Endothelial cell of umbilical vein (primary cell): ENCODE measurements at regions not wholly inside any gene's neighbourhood (a gene's known extent, or its start where the extent isn't known, plus 50 kb on each side); places are given as distances from the start of the nearest gene placed in this dataset.

Experiments
- BruUV-seq: library from RNA; stranded (reverse); fragments of 400-500 nt; replicated peaks from 2 replicates; lab custom pipeline; 2021; lab: Mats Ljungman, UMichigan
- CTCF ChIA-PET: fragments of 300-600, 350-600 bp; sonication (Branson Sonifier 250); formaldehyde crosslinking; loops from one replicate; lab custom pipeline; 2021; ENCODE audit warnings: antibody characterized with exemption, inconsistent platforms; lab: Charles Lee
- POLR2A ChIA-PET: fragments of 300-600, 350-600 bp; sonication (Branson Sonifier 250); formaldehyde crosslinking; loops from one replicate; lab custom pipeline; 2021; ENCODE audit warnings: antibody characterized with exemption, inconsistent platforms; lab: Charles Lee
- DNase-seq: peaks from one replicate; pipeline ENCODE4 v3.0.0-alpha.2; 2011; ENCODE audit warnings: low read depth, low spot score
- FAIRE-seq: peaks from 2 replicates; lab custom pipeline; 2011; peaks lifted over from hg19 to GRCh38; lab: Jason Lieb, UNC
- H2AFZ ChIP-seq: 2 replicates; pipeline ENCODE4 v1.6.0; 2012; ENCODE audit warnings: low read depth, low read length, control low read depth, inconsistent platforms
- H3K27ac ChIP-seq: 2 replicates; pipeline ENCODE4 v1.5.1; 2011; ENCODE audit warnings: low read depth, mild to moderate bottlenecking, control low read depth, low read length, moderate library complexity; ENCODE audit not compliant: insufficient read depth
- H3K27me3 ChIP-seq, 2 experiments: 2 replicates each; pipeline versions ENCODE4 v1.6.0 to v1.6.1; 2011; ENCODE audit warnings: low read length in 2 of 2, mixed read lengths in 1 of 2; ENCODE audit not compliant: control insufficient read depth in 2 of 2, insufficient read depth in 2 of 2
- H3K36me3 ChIP-seq, 2 experiments: 2 replicates in 1 of 2; 3 replicates in 1 of 2; pipeline ENCODE4 v1.5.1; 2011; ENCODE audit warnings: low read length in 2 of 2, mild to moderate bottlenecking in 1 of 2, moderate library complexity in 1 of 2; ENCODE audit not compliant: control insufficient read depth in 2 of 2, insufficient read depth in 2 of 2; ENCODE audit errors: extremely low read depth in 1 of 2
- H3K4me1 ChIP-seq: 3 replicates; pipeline ENCODE4 v1.5.1; 2011; ENCODE audit warnings: mild to moderate bottlenecking, low read length; ENCODE audit not compliant: control insufficient read depth, insufficient read depth; ENCODE audit errors: extremely low read depth
- H3K4me2 ChIP-seq: 2 replicates; pipeline ENCODE4 v1.6.1; 2011; ENCODE audit warnings: low read length, control low read depth, mixed read lengths; ENCODE audit not compliant: insufficient read depth
- H3K4me3 ChIP-seq, 3 experiments: fragments of 200-600 bp in 1 of 3; sonication (generic), shearing (Covaris generic) in 1 of 3; replicated peaks in 1 of 3; 2 replicates each; pipeline ENCODE4 v1.5.1; 2011 to 2016; ENCODE audit warnings: control low read depth in 3 of 3, low read length in 3 of 3, mild to moderate bottlenecking in 2 of 3, inconsistent platforms in 1 of 3, low read depth in 1 of 3, moderate library complexity in 1 of 3; ENCODE audit not compliant: insufficient read depth in 1 of 3
- H3K79me2 ChIP-seq: 2 replicates; pipeline ENCODE4 v1.6.0; 2012; ENCODE audit warnings: low read length, inconsistent platforms; ENCODE audit not compliant: control insufficient read depth, insufficient read depth
- H3K9ac ChIP-seq: replicated peaks from 2 replicates; pipeline ENCODE3; 2011; ENCODE audit warnings: low read length, control low read depth; ENCODE audit not compliant: insufficient read depth; ENCODE audit errors: extremely low read depth
- H3K9me1 ChIP-seq: replicated peaks from 3 replicates; pipeline ENCODE4 v1.6.0; 2011; ENCODE audit warnings: mild to moderate bottlenecking, low read length; ENCODE audit not compliant: control insufficient read depth, insufficient read depth; ENCODE audit errors: extremely low read depth
- H3K9me3 ChIP-seq: replicated peaks from 2 replicates; pipeline ENCODE4 v1.5.1; 2012; ENCODE audit warnings: low read length, inconsistent platforms; ENCODE audit not compliant: control insufficient read depth, insufficient read depth
- H4K20me1 ChIP-seq: replicated peaks from 2 replicates; pipeline ENCODE3; 2011; ENCODE audit warnings: mild to moderate bottlenecking, low read length; ENCODE audit not compliant: control insufficient read depth, insufficient read depth; ENCODE audit errors: extremely low read depth
- CTCF ChIP-seq, 2 donors: IDR thresholded peaks; 1 replicate in 1 of 2; 2 replicates in 1 of 2; pipeline ENCODE4 v1.5.1; 2011; ENCODE audit warnings: low read length in 2 of 2, mild to moderate bottlenecking in 2 of 2, moderate library complexity in 2 of 2, control low read depth in 1 of 2, inconsistent platforms in 1 of 2, low read depth in 1 of 2; ENCODE audit not compliant: insufficient read depth in 1 of 2; ENCODE audit errors: extremely low read depth in 1 of 2
- EZH2 ChIP-seq: IDR thresholded peaks from 2 replicates; pipeline ENCODE4 v1.6.1; 2012; ENCODE audit warnings: borderline replicate concordance, low read depth, mild to moderate bottlenecking, moderate library complexity, low read length, inconsistent platforms; ENCODE audit not compliant: severe bottlenecking
- FOS ChIP-seq: IDR thresholded peaks from 2 replicates; pipeline ENCODE4 v1.6.1; 2011; ENCODE audit warnings: mild to moderate bottlenecking, low read length, moderate library complexity, borderline replicate concordance; ENCODE audit not compliant: insufficient read depth
- GATA2 ChIP-seq: IDR thresholded peaks from 2 replicates; pipeline ENCODE4 v1.7.0; 2011; ENCODE audit warnings: low read depth, mild to moderate bottlenecking, moderate library complexity, mixed read lengths, low read length; ENCODE audit not compliant: insufficient read length, insufficient read depth
- JUN ChIP-seq: IDR thresholded peaks from 2 replicates; pipeline ENCODE4 v1.6.1; 2011; ENCODE audit warnings: borderline replicate concordance, low read depth; ENCODE audit not compliant: insufficient read length, insufficient read depth
- MAX ChIP-seq: IDR thresholded peaks from 2 replicates; pipeline ENCODE4 v1.6.1; 2011; ENCODE audit not compliant: insufficient read depth, insufficient read length
- MYC ChIP-seq: IDR thresholded peaks from one replicate; pipeline ENCODE4 v1.6.1; 2011; ENCODE audit warnings: mild to moderate bottlenecking, low read depth, low read length
- POLR2A ChIP-seq: IDR thresholded peaks from 2 replicates; pipeline ENCODE4 v1.6.1; 2012; ENCODE audit warnings: low read depth, mild to moderate bottlenecking, control low read depth, low read length
- POLR2AphosphoS5 ChIP-seq: IDR thresholded peaks from 2 replicates; pipeline ENCODE4 v1.6.1; 2012; ENCODE audit warnings: low read depth, mild to moderate bottlenecking, control low read depth, low read length, moderate library complexity; ENCODE audit not compliant: insufficient read depth
- dilution Hi-C: fragments of 300-500 bp; cut with MboI; formaldehyde crosslinking; loops from one replicate; pipeline ENCODE4 v1.15.0; 2019; ENCODE audit warnings: low sequenced_read_pairs; ENCODE audit not compliant: extremely low pct_ligation_motif_present
- intact Hi-C: fragments of 100-400 bp; cut with micrococcal nuclease; formaldehyde crosslinking; loops from one replicate; pipeline ENCODE4 v1.10.0; 2022

GRCh38 chr4:28378109-28378830 lies 1517.6 kb downstream of the STIM2 start:
- DNase-seq (no peak), FAIRE-seq (no peak)
- no peak overlapping the region for H3K4me2 ChIP-seq
- no peak overlapping the region for H3K27ac ChIP-seq
- no peaks in the 10 kb centered on the region for H3K79me2 ChIP-seq
- no peaks in the 10 kb centered on the region for H4K20me1 ChIP-seq
- no peak for TF ChIP-seq MAX
- no peak for TF ChIP-seq EZH2
- TF ChIP-seq FOS, result no peak
- TF ChIP-seq GATA2, result no peak
- TF ChIP-seq POLR2A, result no peak
- no peak for TF ChIP-seq MYC
- TF ChIP-seq JUN, result no peak
- TF ChIP-seq CTCF (IDR thresholded peaks at IDR 0.05; ENCODE audit: extremely low read depth in 1 of 2, insufficient read depth in 1 of 2, low read depth in 1 of 2, low read length in 2 of 2), result no peak
- TF ChIP-seq POLR2AphosphoS5, result no peak
- dilution Hi-C loops (no loop called here), intact Hi-C loops (no loop called here)
- no peaks in the 10 kb centered on the region for H3K27me3 ChIP-seq
- no peak overlapping the region for H3K4me3 ChIP-seq
- no peaks in the 10 kb centered on the region for H3K4me1 ChIP-seq
- no peaks in the 10 kb centered on the region for H3K9me1 ChIP-seq
- H3K36me3 ChIP-seq, result no peaks in the 10 kb centered on the region
- no TSS peak for BruUV-seq
- CTCF ChIA-PET, result no interaction called here
- H3K9me3 ChIP-seq, result no peaks in the 10 kb centered on the region
- no peak overlapping the region for H3K9ac ChIP-seq
- POLR2A ChIA-PET, result no interaction called here
- H2AFZ ChIP-seq, result no peak overlapping the region
